GM12874 (cell line): ENCODE measurements at regions not wholly inside any gene's neighbourhood (a gene's known extent, or its start where the extent isn't known, plus 50 kb on each side); places are given as distances from the start of the nearest gene placed in this dataset.

Experiments used
- CTCF ChIP-seq: IDR thresholded peaks from 2 replicates; pipeline ENCODE4 v1.5.1; 2011; ENCODE audit warnings: low read depth, mild to moderate bottlenecking, control low read depth, low read length, moderate library complexity; ENCODE audit not compliant: insufficient read depth

- no peak for TF ChIP-seq CTCF
Measured at GRCh38 chr3:127520993-127521392, 69.5 kb downstream of the TPRA1 start.

GRCh38 chr3:127518456-127519081 lies 72.0 kb downstream of the TPRA1 start:
- no peak for TF ChIP-seq CTCF

- no peak for TF ChIP-seq CTCF
Measured at GRCh38 chr3:127512256-127512655, 78.3 kb downstream of the TPRA1 start.

GRCh38 chr3:127501177-127501576 lies 89.4 kb downstream of the TPRA1 start:
- TF ChIP-seq CTCF, result no peak

- no peak for TF ChIP-seq CTCF
Measured at GRCh38 chr3:127497676-127498075, 92.9 kb downstream of the TPRA1 start.

- TF ChIP-seq CTCF, result no peak
Measured at GRCh38 chr3:127497166-127497565, 93.4 kb downstream of the TPRA1 start.

GRCh38 chr3:127495821-127496655 lies 94.5 kb downstream of the TPRA1 start:
- TF ChIP-seq CTCF, result no peak
